Activated CD4-positive, CD25-positive, alpha-beta regulatory T cell treated with anti-CD3 and anti-CD28 coated beads, Interleukin-2, amount 50 U/mL, for 72 hours (primary cell): ENCODE measurements at regions not wholly inside any gene's neighbourhood (a gene's known extent, or its start where the extent isn't known, plus 50 kb on each side); places are given as distances from the start of the nearest gene placed in this dataset.
"Not testable (repeated sequence)": the region's sequence is repeated elsewhere in the genome, so short reads cannot be mapped to it uniquely, and the experiment has no call there.

Source experiments
- DNase-seq: peaks from one replicate; pipeline ENCODE4 v3.0.0; 2021

DNA sequence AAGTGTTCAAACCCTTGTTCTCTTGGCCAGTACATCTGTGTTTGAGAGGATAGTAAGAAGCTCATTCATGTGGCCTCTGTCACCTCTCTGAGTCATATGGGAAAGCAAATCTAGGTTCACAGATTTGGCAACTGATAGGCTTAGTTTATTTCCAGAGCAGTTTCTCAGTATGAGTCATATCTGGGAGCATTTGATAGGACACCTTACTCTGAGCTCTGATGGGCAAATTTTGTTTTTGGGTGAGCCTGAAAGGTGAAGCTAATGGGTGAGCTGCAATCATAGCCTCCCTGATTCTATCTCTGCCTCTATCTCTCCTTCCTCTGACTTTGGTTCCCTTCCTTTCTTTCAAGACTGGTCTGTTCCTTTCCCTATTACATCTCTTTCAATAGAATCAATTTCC, 134.4 kb downstream of the S1PR1 start:
- DNase-seq: no peak

DNA sequence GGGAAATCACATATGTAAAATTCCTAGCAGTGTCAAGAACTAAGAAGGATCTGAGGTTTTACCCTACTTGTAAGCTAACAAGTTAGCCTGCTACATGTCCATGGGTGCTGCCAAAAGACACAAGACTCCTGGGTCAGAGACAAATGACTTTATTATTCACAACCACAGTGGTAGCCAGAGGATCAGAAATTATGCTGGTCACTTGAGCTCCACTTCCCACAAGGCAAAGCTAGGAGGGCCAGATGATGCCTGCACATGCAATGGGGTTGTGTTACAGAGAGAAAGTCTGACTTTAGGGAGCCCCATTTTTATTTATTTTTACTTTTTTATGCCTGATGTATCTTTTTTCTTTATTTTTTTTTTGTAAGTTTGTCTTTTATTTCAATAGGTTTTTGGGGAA, 136.8 kb downstream of the S1PR1 start:
- no peak for DNase-seq

DNA sequence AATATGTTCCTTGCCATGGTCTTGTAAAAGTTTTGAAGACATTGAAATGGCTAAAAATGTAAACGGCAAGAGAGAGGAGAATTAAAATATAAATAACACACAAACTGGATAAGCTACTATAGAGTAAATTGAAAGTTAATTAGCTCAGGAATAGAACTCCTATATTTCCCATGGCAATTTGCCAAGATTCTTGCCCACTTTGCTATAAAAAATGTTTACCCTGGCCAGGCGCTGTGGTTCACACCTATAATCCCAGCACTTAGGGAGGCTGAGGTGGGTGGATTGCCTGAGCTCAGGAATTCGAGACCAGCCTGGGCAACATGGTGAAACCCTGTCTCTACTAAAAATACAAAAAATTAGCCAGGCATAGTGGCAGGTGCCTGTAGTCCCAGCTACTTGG, 138.6 kb downstream of the S1PR1 start:
- DNase-seq: not testable (repeated sequence)

DNA sequence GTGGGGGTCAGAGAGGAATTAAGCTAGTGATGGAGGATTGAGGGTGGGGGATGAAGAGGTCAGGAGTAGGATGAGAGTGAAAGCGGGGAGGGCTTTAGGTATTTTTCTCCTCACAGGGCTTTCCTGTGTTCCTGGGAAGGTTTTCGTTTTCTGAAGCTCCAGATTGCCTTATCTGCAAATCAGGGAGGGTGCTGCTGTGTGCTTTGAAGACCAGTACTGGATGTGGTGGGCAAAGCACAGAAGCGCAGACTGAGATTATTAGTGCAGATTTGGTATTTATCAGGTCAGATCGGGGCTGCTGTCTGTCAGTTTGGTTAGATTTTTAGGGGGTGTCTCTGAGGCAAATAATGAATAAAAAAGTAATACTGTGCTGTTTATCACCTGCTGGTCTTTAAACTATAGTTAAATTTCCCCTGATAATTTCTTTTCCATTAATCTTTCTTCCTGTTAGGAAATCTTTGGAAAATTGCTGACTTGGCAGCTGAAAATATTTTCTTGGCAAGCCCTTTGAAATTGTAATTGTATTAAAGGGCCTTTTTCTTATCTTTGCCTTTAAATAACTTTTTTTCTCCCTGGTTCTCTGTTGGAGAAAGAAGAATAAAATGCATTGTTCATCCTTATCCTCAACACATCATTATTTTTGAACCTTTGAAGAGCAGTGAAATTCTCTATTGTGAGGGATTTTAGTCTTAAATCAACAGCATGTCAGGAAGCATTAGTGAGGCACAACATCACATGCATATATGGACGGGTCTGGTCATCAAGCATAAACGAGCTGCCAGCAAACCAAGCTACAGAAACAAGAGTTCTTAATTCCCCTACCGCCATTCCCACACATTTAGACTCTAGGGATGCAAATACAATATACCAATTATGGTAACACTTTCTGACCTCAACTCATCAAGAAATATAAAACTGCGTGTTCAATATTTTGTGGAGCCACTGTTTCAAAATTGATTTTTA, 139.6 kb downstream of the S1PR1 start:
- DNase-seq: no peak

DNA sequence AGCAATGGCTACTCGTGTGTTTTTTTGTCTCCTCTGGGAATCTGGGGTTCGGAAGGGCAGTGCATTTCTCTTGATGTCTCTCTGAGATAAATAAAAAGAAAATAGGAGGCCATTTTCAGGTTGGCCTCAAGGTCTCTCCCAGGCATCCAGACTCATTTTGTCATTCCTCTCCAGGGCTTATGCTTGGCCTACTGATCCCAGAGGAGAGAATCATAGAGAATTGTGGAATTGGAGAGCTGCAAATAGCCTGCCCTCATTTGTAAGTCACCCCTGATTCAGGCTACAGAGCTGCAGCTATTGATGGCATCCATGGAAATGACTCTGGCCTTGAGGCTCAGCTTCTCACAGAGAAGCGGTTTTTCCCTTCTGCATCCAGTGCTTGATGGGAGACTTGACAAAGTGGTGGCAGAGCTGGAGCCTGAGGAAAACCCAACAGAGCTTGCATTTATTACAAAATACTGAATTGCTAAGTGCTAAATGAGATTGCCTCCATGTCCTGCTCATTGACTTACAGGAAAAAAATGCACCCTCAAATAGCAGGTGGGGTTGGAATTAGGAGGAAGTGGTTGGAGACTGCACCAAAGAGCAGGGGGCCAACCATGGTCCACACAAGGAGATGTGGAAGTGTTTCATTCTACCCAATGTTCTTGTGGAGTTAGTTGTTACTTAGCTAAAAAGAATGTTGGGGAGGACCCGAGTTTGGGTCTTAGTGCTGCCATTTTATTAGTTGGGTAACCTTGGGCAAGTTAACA, 140.4 kb downstream of the S1PR1 start:
- DNase-seq: no peak

DNA sequence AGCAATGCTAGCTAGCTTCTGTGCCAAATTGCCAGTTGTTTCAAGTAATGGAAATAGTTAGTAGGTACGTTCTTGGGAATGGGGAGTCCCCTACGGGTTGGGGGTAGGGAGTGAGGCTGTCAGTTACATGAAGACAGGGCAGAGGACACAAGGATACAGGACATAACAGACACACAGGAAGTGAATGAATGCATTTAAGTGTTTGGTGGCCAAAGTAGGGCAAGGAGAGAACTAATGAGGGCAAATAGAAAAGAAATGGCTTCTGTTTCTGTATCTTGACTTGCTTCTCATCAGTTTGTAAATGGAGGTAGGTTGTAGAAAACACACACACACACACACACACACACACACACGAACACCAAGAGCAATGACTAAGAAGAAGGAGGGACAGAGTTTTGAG, 142.2 kb downstream of the S1PR1 start:
- no peak for DNase-seq

DNA sequence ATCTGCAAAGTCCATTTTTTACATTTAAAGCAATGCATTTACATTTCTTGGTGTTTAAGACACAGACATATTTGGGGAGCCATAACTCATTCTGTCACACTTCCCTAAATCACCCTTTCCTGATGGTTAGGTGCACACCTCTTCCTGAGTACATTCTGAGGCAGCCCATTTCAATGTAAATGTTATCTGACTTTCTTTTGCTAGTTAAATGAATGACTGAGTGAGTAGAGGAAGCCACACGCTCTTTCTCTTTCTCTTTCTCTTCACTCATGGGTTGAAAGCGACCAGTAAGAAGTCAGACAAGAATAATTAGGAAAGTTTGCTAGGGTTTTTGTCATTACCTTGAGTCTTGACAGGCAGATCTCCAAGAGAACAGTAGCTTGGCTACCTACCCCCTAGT, 143.1 kb downstream of the S1PR1 start:
- DNase-seq: no peak

DNA sequence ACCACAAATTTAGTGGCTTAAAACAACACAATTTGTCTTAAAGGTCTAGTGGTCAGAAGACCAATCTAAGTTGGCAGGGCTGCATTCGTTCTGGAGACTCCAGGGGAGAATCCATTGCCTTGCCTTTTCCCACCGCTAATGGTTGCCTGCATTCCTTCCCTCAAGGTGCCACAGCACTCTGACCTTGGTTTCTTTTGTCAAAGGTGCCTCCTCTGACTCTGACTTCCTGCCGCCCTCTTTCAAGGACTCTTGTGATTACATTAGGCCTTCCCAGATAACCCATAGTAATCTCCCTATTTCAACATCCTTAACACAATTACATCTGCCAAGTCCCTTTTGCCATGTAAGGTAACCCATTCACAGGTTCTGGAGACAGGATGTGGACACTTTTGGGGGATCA, 145.3 kb downstream of the S1PR1 start:
- no peak for DNase-seq

DNA sequence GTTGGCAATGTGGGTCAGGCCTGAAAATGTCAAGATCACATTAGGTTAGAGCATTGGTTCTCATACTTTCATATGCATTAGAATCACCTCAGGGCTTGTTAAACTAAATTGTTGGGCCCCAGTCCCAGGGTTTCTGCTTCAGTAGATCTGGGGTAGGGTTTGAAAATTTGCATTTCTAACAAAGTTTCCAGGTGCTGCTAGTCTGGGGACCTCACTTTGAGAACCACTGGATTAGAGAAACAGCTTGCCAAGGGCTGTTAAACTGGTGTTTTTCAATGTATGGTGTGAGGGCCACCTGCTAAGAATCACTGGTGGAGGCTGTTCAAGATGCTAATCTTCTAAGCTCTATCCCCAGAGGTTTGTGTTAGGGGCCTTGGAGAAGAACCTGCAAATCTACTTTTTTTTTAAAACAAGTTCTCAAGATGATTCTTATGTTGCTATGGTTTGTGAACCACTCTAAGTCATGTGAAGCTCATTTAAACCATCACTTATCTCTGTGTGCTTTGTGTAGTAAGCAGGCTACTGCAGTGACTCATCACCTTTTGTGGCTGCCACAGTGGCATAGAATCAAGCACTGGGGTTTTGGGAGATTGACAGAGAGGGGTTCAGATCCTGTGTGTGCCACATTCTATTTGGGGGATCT, 152.2 kb downstream of the S1PR1 start:
- DNase-seq: no peak

DNA sequence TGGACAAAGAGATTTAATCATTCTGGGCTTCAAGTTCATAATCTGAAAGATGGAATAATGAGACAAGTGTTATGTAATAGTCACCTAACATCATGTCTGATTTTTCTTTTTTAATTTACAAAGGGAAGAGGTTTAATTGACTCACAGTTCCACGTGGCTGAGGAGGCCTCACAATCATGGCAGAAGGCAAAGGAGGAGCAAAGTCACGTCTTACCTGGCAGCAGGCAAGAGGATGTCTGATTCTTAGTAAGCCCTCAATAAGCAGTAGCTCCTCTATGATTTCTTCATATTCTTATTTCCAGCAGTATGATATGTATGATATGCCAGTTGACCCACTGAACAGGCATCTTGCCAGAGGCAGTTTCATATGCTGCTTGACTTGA, 152.7 kb downstream of the S1PR1 start:
- DNase-seq: no peak

DNA sequence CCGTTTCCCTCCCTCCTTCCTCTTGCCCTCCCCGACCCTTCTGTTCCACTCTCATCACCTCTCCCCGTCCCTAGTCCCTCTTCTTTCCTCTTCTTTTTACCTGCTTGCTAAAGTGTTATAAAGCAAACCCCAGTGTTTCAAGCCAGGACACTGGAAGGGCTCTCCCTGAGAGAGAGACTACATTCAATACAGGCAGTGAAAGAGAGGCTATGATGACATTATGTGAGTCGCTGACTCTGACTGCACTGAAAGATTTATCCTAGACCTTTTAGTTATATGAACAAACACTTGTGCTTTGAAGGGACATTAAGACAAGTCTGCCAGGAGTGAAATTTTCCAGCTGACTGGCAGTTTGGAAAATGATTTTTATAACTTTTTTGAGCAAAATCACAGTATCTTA, 155.7 kb downstream of the S1PR1 start:
- no peak for DNase-seq

DNA sequence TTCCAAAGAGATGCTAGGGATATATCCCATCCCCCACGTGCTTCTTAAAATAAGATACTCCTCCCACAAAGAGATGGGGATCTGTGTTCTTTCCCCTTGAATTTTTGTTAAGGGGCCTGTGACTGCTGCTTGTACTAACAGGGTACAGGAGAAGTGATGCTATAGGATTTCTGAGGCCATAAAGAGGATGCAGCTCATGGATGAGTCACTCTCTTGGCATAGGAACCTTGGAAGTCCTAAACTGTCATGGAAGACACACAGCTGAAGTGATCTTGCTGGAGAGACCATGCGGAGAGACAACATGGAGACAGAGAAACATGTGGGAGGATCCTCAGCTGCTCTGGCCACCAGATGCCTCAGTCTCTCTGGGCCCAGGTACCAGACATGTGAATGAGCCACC, 157.2 kb downstream of the S1PR1 start:
- DNase-seq: no peak

DNA sequence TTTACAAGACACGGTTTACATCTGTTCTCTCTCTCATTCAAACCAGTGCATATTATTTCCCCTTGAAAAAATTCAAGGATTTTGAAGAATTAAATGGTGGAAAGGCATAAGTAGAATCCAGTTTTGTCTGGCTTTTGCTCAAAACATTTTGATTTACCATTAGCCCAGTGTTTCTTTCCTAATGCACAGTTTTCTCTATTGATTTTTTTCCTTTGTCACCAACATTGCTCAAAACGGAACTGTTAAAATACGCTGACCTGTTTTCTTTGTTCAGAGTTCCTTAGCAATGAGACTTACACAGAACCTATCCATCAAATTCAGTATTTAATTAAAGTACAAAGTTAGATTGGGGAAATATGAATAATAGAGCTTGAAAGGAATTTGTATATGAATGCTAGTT, 162.4 kb downstream of the S1PR1 start:
- no peak for DNase-seq

DNA sequence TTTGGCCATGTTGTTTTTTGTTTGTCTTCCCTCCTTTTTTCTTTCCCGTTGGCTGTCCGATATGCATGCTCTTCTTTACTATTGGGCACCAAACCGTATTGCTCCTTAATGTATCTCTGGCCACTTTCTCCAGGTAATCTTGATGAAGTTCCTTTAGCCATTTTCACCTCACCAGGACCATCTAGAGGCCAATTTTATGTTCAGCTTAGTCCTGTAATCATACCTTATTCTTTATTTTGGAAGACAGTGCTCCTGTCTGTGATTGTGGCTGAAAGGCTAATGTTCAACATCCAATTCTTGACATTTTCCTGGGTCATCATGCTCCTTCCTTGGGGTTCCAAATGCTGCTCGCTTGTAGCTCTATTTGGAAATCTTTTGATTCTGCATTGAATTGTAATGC, 169.5 kb downstream of the S1PR1 start:
- DNase-seq: no peak

DNA sequence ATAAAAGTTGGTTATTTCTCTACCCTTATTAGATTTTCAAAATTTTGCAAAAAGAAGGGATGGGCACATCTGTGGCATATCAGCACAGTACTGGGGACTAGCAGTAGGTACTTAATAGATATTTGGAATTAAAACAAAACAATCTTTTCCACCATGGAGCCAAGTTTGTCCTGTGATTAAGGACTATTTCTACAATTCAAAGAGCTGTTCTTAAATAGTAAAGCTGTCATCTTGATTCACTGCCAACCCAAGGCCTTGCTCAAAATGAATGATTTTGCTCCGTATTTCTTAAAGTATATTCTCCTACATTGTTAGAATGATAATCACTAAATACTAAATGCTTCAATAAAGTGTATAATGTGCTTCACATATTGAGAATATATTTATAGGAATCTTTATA, 169.9 kb downstream of the S1PR1 start:
- no peak for DNase-seq

DNA sequence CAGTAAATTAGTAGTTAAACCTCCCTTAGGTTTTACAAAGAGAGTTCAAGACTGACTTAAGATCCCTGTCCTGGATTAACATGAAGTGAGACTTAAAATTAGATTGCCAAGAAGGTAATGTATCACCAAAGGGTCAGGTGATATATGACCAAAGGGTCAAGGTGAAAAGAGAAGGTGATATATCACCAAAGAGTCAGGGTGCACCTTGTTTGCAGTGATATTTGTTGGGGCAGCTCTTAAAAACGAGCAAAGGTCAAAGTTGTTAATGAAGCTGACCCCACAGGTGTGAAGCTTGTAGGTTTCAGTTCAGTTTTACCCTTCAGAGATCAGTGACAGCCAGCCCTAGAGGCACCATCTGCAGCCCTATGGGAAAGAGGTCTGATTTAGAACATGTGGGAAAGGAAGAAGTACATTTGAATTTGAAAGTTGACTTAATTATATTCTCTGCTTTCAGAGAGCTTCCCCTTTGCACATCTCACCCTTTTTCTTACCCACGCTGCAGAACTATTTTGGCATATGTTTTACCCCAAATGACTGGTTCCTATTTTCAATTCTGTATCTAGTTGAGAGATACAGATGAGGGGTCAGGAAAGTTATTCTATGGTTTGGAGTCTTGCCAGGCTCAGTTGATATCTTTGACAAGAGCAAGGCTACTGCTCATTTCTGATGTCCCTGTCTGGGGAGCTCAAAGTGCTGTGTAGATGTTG, 170.8 kb downstream of the S1PR1 start:
- DNase-seq: no peak

DNA sequence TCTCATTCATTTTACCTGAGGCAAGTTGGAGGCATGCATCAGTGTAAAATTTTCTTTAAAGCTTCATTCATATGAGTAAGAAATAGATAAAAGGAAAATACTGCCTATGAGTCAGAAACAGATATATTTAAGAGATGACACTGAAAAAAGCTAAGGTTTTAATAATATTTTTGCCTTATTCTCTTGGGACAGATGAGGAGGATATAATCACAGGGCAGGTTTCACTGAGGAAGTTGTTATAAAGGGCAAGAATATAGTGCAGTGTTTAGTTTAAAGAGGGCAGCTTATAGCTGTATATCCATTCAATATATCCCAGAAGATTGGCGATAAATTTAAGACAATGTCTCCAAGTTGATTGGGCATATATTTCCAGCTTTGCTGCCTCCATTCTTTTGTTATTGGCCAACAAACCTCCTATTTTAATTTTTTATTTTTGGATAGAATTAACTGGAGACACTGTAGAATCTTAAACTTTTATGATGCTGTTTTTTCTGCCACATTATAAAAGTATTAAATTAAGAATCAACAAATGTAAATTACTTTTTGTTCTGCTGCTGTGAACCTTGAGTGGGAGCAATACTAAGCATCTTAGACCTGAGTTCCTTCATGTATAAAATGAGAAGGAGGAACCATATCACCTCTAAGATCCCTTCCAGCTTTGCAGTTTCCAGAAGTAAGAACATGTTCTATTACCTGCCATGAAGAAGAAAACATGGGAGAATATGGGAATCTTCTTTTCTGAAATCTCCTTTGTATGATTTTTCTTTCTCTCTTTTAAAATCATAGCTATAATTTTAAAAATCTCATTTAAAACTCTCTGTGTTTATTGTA, 171.6 kb downstream of the S1PR1 start:
- no peak for DNase-seq

DNA sequence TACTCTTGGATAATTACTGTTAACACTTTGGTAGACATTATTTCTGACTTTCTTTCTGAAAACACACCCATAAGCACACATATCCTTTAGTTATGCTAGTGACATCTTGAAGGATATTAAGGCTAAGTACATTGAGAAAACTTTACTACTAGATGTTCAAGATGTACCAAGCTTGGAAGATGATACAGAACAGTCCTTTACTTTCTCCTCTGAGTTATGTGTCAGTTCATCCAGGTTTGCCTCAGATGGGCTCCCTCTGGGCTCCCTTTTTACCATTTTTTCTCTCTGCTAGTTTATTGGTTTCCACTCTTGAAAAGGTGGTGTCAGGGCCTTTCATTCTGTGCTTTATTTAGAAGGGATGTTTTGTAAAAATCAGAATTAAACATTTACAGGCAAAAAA, 172.3 kb downstream of the S1PR1 start:
- DNase-seq: no peak

DNA sequence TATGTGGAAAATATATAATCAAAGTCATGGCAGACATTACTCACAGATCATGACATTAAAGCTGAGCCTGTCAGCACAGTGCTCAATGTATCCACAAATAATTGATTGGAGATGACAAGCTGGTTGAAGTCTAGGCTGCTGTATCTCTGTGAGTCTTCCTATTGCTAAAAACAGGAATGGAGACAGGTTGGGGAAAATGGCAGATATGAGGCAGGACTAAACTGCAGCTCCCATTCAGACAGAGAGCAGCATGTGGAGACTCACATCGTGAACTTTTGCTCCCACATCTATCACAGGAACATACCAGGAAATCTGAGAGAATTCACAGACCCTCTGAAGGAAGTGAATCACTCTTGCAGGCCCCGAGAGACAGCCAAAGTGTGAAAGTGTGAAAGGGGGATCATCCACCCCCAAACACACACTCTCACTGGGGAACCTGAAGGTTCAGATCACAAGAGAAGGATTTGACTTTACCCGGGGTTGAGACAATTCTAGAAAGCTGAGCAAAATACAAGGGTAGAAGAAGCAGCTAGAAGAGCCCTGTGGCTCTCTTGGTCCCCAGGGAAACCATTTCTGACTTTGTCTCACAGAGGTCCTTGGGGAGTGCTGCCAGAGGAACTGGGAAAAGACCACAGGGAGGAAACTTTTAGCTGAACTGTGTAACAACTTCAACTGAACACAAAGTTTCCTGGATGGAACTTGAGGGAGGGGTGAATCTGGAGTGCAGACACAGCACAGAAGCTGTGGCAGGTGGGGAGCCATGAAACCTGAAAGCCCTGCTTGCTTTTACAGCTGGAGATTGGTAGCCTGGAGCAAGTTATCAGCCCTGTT, 173.4 kb downstream of the S1PR1 start:
- DNase-seq: no peak

DNA sequence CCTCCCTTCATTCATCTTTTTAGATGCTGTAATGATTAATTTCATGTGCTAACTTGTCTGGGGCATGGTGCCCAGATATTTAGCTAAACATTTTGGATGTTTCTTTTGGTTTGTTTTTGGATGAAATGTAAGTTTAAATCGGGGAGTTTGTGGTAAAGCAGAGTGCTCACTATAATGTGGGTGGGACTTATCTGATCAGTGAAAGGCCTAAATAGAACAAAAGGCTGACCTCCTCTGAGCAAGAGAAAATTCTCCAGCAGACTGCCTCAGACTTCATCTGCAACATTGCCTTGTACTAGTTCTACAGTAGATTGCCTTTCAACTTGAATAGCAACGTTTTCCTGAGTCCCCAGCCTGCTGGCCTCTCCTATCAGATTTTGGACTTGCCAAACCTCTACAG, 183.6 kb downstream of the S1PR1 start:
- no peak for DNase-seq

DNA sequence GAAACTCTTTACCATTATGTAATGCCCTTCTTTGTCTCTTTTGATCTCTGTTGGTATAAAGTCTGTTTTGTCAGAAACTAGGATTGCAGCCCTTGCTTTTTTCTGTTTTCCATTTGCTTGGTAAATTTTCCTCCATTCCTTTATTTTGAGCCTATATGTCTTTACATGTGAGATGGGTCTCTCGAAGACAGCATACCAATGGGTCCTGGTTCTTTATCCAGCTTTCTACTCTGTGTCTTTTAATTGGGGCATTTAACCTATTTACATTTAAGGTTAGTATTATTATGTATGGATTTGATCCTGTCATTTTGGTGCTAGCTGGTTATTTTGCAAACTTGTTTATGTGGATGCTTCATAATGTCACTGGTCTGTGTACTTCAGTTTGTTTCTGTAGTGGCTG, 191.3 kb downstream of the S1PR1 start:
- DNase-seq: not testable (repeated sequence)
